Vagina (tissue), 2 donors: ENCODE measurements at regions not wholly inside any gene's neighbourhood (a gene's known extent, or its start where the extent isn't known, plus 50 kb on each side); places are given as distances from the start of the nearest gene placed in this dataset.

ENCODE experiments used
- CTCF ChIP-seq, 3 experiments: fragments of 450-650 bp in 2 of 3; fragments of 200-600 bp in 1 of 3; sonication (generic) in 1 of 3; IDR thresholded peaks; one replicate each; pipeline ENCODE4 v1.5.1; 2017 to 2019; ENCODE audit warnings: antibody characterized with exemption in 3 of 3, mild to moderate bottlenecking in 2 of 3, moderate library complexity in 2 of 3
- POLR2A ChIP-seq, 2 donors: fragments of 450-650 bp; IDR thresholded peaks; one replicate each; pipeline ENCODE4 v1.6.1; 2017; ENCODE audit warnings: antibody characterized with exemption in 2 of 2, mild to moderate bottlenecking in 2 of 2, moderate library complexity in 2 of 2
- POLR2AphosphoS5 ChIP-seq, 2 donors: sonication (generic); formaldehyde crosslinking; IDR thresholded peaks; one replicate each; pipeline ENCODE4 v1.9.0; 2017; ENCODE audit warnings: antibody characterized with exemption in 2 of 2, mild to moderate bottlenecking in 2 of 2, low read depth in 1 of 2; ENCODE audit not compliant: insufficient read depth in 1 of 2

DNA sequence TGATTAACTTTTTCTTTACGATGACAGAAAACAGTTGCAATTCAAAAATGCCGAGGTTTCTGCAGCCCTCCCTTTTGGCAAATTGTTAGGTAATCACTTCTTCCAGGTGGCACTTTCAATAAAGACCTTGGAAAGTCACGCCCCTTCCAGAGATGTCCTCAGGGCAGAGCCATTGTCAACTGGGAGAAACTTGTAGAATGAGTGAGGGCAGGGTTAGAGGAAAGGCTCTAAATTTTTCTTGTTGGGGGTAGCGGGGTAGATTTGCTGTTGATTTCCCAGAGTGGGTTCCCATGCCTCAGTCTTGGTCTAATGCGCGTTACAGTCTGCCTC lies 421.1 kb downstream of the FGF9 start:
- TF ChIP-seq CTCF (IDR thresholded peaks at IDR 0.05), result no peak
- no peak for TF ChIP-seq POLR2AphosphoS5 (IDR thresholded peaks at IDR 0.05; ENCODE audit: insufficient read depth in 1 of 2, low read depth in 1 of 2)
- no peak for TF ChIP-seq POLR2A (IDR thresholded peaks at IDR 0.05)
